NOMO-1 (cell line): ENCODE measurements at regions not wholly inside any gene's neighbourhood (a gene's known extent, or its start where the extent isn't known, plus 50 kb on each side); places are given as distances from the start of the nearest gene placed in this dataset.

Experiments
- DNase-seq, 2 experiments: peaks; one replicate each; lab custom pipeline; 2025; ENCODE audit not compliant: unreplicated experiment in 2 of 2; lab: John Stamatoyannopoulos, UW

GRCh38 chr3:63042833-63043232 lies 167.6 kb upstream of the CADPS start:
- no peak for DNase-seq

GRCh38 chr3:63043631-63044030 lies 168.4 kb upstream of the CADPS start:
- no peak for DNase-seq

GRCh38 chr3:63046152-63046551 lies 170.9 kb upstream of the CADPS start:
- no peak for DNase-seq

GRCh38 chr3:63046580-63046979 lies 171.4 kb upstream of the CADPS start:
- no peak for DNase-seq

GRCh38 chr3:63047068-63047467 lies 171.9 kb upstream of the CADPS start:
- no peak for DNase-seq

GRCh38 chr3:63048367-63049326 lies 173.4 kb upstream of the CADPS start:
- DNase-seq = no peak

GRCh38 chr3:63050548-63051177 lies 175.4 kb upstream of the CADPS start:
- no peak for DNase-seq

GRCh38 chr3:63051920-63052319 lies 176.7 kb upstream of the CADPS start:
- no peak for DNase-seq

- no peak for DNase-seq
Measured at GRCh38 chr3:63056932-63057331, 181.7 kb upstream of the CADPS start.

GRCh38 chr3:63060412-63060811 lies 185.2 kb upstream of the CADPS start:
- DNase-seq = no peak

GRCh38 chr3:63061449-63061848 lies 186.2 kb upstream of the CADPS start:
- DNase-seq = no peak

- no peak for DNase-seq
Measured at GRCh38 chr3:63064209-63064755, 189.1 kb upstream of the CADPS start.

- peak; percentile 2 to 12 for DNase-seq
Measured at GRCh38 chr3:63067999-63068645, 192.9 kb upstream of the CADPS start.

GRCh38 chr3:63069806-63070475 lies 194.7 kb upstream of the CADPS start:
- no peak for DNase-seq

- DNase-seq = no peak
Measured at GRCh38 chr3:63070476-63070810, 195.2 kb upstream of the CADPS start.

GRCh38 chr3:63076357-63076756 lies 201.1 kb upstream of the CADPS start:
- DNase-seq = no peak

GRCh38 chr3:63086190-63086589 lies 191.9 kb upstream of the SYNPR start:
- DNase-seq = no peak

GRCh38 chr3:63089007-63089750 lies 188.9 kb upstream of the SYNPR start:
- no peak for DNase-seq

GRCh38 chr3:63089751-63090132 lies 188.4 kb upstream of the SYNPR start:
- DNase-seq = no peak

- DNase-seq = no peak
Measured at GRCh38 chr3:63090656-63091055, 187.5 kb upstream of the SYNPR start.
